ENCODE measurements at regions not wholly inside any gene's neighbourhood (a gene's known extent, or its start where the extent isn't known, plus 50 kb on each side); places are given as distances from the start of the nearest gene placed in this dataset.

DNA sequence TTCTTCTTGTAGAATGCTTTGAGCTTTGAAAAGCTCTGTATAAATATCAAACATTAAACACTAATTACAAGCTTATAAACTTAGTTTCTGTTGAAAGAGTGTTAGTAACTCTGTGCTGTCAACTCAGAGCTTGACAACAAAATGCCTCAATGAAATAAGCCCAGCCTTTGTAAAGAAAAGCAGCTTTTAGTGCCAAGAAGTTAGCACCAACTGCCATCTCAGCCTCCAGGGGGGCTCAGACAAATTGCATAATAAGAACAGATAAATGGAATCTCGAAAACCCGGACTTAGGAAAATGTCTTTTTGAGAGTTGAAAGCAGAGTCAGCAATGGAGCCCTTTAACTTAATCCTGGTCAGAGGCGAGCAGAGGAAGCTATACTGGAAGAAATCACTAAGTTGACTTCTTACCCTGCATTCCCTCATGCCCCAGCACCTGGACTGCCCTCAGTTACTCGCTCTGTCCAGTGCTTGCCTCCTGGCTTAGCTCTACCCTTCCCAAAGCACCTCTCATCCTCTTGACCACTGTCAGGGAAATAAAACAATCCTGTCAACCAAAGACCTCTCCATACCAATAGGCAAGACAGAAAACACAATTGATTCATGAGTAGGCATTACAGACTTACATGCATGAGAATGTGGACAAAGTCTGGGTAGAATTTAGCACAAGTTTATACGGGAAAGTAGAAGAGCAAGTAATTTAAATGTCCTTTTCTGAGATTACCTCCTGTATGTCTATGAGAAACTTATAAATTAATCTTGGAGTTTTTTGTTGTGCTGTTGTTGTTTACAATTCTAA lies 352.7 kb downstream of the ZNF608 start:
- no peak overlapping the region for H3K27ac ChIP-seq
- no peaks in the 10 kb centered on the region for H3K36me3 ChIP-seq
- no peaks in the 10 kb centered on the region for H3K27me3 ChIP-seq
- H3K4me3 ChIP-seq: no peak overlapping the region
- intact Hi-C loops (cut with DNase I; ENCODE audit: low total_unique reads): no loop called here
- DNase-seq: no peak
- no peaks in the 10 kb centered on the region for H3K4me1 ChIP-seq
- no peak for TF ChIP-seq POLR2A (IDR thresholded peaks at IDR 0.05)
- TF ChIP-seq CTCF (IDR thresholded peaks at IDR 0.05): no peak
- H3K9me3 ChIP-seq: no peaks in the 10 kb centered on the region

GRCh38 chr5:124383693-124384092 lies 362.7 kb downstream of the ZNF608 start:
- H3K27me3 ChIP-seq: no peaks in the 10 kb centered on the region
- H3K4me3 ChIP-seq: no peak overlapping the region
- peaks cover 0 to 10% of the 10 kb centered on the region in 2 donors for H3K9me3 ChIP-seq
- intact Hi-C loops (cut with DNase I; ENCODE audit: low total_unique reads): no loop called here
- DNase-seq: no peak
- TF ChIP-seq POLR2A (IDR thresholded peaks at IDR 0.05): no peak
- no peak for TF ChIP-seq CTCF (IDR thresholded peaks at IDR 0.05)
- H3K36me3 ChIP-seq: no peaks in the 10 kb centered on the region
- H3K4me1 ChIP-seq: no peaks in the 10 kb centered on the region
- no peak overlapping the region for H3K27ac ChIP-seq

GRCh38 chr5:124377386-124377785 lies 369.1 kb downstream of the ZNF608 start:
- Histone ChIP-seq H3K27ac (no peak overlapping the region), H3K4me3 (no peak overlapping the region), H3K36me3 (no peaks in the 10 kb centered on the region), H3K9me3 (peaks cover 0 to 2% of the 10 kb centered on the region in 2 donors), H3K27me3 (no peaks in the 10 kb centered on the region), H3K4me1 (no peaks in the 10 kb centered on the region)
- DNase-seq: no peak
- TF ChIP-seq CTCF (IDR thresholded peaks at IDR 0.05): no peak
- no peak for TF ChIP-seq POLR2A (IDR thresholded peaks at IDR 0.05)
- intact Hi-C loops (cut with DNase I; ENCODE audit: low total_unique reads): no loop called here

- Histone ChIP-seq H3K4me1 (no peaks in the 10 kb centered on the region), H3K27me3 (no peaks in the 10 kb centered on the region), H3K4me3 (no peak overlapping the region), H3K27ac (no peak overlapping the region), H3K36me3 (no peaks in the 10 kb centered on the region), H3K9me3 (no peaks in the 10 kb centered on the region)
- no peak for DNase-seq
- TF ChIP-seq POLR2A (IDR thresholded peaks at IDR 0.05) (no peak), CTCF (IDR thresholded peaks at IDR 0.05) (no peak)
- intact Hi-C loops (cut with DNase I; ENCODE audit: low total_unique reads): no loop called here
These were observed 372.6 kb downstream of the ZNF608 start for GRCh38 chr5:124373883-124374282.

DNA sequence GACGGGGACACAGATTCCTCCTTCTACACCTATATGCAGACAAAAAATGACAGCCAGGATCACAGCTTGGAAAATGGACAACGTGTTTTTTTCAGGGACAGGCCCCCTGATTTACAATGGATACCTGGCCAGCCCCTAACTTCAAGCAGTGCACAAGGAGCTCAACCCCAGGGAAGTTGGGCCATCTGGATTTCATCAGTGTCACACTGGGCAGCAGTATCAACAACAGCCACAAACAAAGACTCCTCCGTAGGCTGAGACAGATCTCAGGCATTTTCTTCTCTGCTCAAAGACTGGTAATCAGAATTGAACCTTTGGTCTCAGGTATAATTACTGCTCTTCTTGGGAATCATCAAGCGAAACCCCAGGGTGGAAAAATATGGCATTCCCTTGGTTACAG lies 374.0 kb downstream of the ZNF608 start:
- peak in 1 of 2 donors; percentile 36 for DNase-seq
- no peaks in the 10 kb centered on the region for H3K36me3 ChIP-seq
- intact Hi-C loops (cut with DNase I; ENCODE audit: low total_unique reads): no loop called here
- no peaks in the 10 kb centered on the region for H3K27me3 ChIP-seq
- H3K4me1 ChIP-seq: no peaks in the 10 kb centered on the region
- H3K4me3 ChIP-seq: no peak overlapping the region
- H3K27ac ChIP-seq: peak overlapping the region; percentile 55 to 72
- H3K9me3 ChIP-seq: no peaks in the 10 kb centered on the region
- no peak for TF ChIP-seq CTCF (IDR thresholded peaks at IDR 0.05)
- no peak for TF ChIP-seq POLR2A (IDR thresholded peaks at IDR 0.05)

Measured in uterus (tissue), 3 donors.